ENCODE measurements at regions not wholly inside any gene's neighbourhood (a gene's known extent, or its start where the extent isn't known, plus 50 kb on each side); places are given as distances from the start of the nearest gene placed in this dataset.

DNA sequence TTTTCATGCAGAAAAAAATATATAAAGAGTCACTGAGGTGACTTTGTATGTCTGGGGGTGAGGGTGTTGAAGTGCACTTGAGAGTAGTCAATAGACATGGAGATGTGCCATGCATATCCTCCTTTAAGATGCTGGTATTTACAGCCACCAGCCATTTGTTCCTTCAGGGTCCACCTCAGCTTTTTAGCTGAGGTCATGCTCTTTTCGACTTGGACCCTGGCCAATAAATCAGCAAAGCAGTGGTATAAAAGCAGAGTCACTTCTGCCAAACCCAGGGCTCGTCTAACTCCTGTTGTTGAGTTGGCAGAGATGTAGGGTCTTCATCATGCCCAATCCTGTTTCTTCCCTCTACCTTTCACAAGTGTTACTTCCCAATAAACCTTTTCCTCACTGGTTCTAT lies 75.1 kb upstream of the OSTN start:
- TF ChIP-seq, protein P1, sequence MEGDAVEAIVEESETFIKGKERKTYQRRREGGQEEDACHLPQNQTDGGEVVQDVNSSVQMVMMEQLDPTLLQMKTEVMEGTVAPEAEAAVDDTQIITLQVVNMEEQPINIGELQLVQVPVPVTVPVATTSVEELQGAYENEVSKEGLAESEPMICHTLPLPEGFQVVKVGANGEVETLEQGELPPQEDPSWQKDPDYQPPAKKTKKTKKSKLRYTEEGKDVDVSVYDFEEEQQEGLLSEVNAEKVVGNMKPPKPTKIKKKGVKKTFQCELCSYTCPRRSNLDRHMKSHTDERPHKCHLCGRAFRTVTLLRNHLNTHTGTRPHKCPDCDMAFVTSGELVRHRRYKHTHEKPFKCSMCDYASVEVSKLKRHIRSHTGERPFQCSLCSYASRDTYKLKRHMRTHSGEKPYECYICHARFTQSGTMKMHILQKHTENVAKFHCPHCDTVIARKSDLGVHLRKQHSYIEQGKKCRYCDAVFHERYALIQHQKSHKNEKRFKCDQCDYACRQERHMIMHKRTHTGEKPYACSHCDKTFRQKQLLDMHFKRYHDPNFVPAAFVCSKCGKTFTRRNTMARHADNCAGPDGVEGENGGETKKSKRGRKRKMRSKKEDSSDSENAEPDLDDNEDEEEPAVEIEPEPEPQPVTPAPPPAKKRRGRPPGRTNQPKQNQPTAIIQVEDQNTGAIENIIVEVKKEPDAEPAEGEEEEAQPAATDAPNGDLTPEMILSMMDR (IDR thresholded peaks at IDR 0.05): no peak
- TF ChIP-seq ZFX (IDR thresholded peaks at IDR 0.05; ENCODE audit: borderline replicate concordance): no peak
